ENCODE measurements at regions not wholly inside any gene's neighbourhood (a gene's known extent, or its start where the extent isn't known, plus 50 kb on each side); places are given as distances from the start of the nearest gene placed in this dataset.

GRCh38 chr3:166522017-166522416 lies 684.8 kb upstream of the BCHE start:
- no peak overlapping the region for H3K4me2 ChIP-seq (ENCODE audit: low read length)
- peaks cover 14% of the 10 kb centered on the region for H3K4me1 ChIP-seq (ENCODE audit: insufficient read depth, low read length)
- no TSS peak for BruUV-seq (replicated peaks)
- no peaks in the 10 kb centered on the region for H3K27me3 ChIP-seq (ENCODE audit: low read length)
- no peaks in the 10 kb centered on the region for H3K9me2 ChIP-seq (replicated peaks; ENCODE audit: low read length)
- no peaks in the 10 kb centered on the region for H3K36me3 ChIP-seq (ENCODE audit: low read depth, low read length)
- no peaks in the 10 kb centered on the region for H3F3A ChIP-seq (ENCODE audit: low read length, unreplicated experiment)
- no peaks in the 10 kb centered on the region for H3K9me3 ChIP-seq (ENCODE audit: low read length)
- H3K27ac ChIP-seq (ENCODE audit: low read length) = no peak overlapping the region
- ATAC-seq (no peak), DNase-seq (no peak)
- no peaks in the 10 kb centered on the region for H4K20me1 ChIP-seq (ENCODE audit: low read length)
- no peak overlapping the region for H3K9ac ChIP-seq (ENCODE audit: low read length)
- intact Hi-C loops (cut with micrococcal nuclease) = no loop called here
- no peak overlapping the region for H3K4me3 ChIP-seq (ENCODE audit: low read length)
- ChIA-PET CTCF (no interaction called here), POLR2A (ENCODE audit: unreplicated experiment) (no interaction called here)
- TF ChIP-seq CTCF (conservative IDR thresholded peaks at IDR 0.05; ENCODE audit: low read depth, low read length) (no peak), EZH2phosphoT487 (IDR thresholded peaks at IDR 0.05; ENCODE audit: borderline replicate concordance, low read length) (no peak), EZH2 (IDR thresholded peaks at IDR 0.05; ENCODE audit: low read length, unreplicated experiment) (no peak)
- no peaks in the 10 kb centered on the region for H3K79me2 ChIP-seq (ENCODE audit: low read length)
- no peak overlapping the region for H2AFZ ChIP-seq (ENCODE audit: low read length)

GRCh38 chr3:166519443-166519842 lies 682.2 kb upstream of the BCHE start:
- POLR2A ChIA-PET (ENCODE audit: unreplicated experiment) = no interaction called here
- no peak overlapping the region for H3K4me2 ChIP-seq (ENCODE audit: low read length)
- H3K4me3 ChIP-seq (ENCODE audit: low read length) = no peak overlapping the region
- H3K4me1 ChIP-seq (ENCODE audit: insufficient read depth, low read length) = no peaks in the 10 kb centered on the region
- H3K9me2 ChIP-seq (replicated peaks; ENCODE audit: low read length) = no peaks in the 10 kb centered on the region
- no peak for ATAC-seq
- no TSS peak for BruUV-seq (replicated peaks)
- DNase-seq = no peak
- H3K9ac ChIP-seq (ENCODE audit: low read length) = no peak overlapping the region
- no peak overlapping the region for H3K27ac ChIP-seq (ENCODE audit: low read length)
- H2AFZ ChIP-seq (ENCODE audit: low read length) = no peak overlapping the region
- TF ChIP-seq EZH2 (IDR thresholded peaks at IDR 0.05; ENCODE audit: low read length, unreplicated experiment) (no peak), CTCF (conservative IDR thresholded peaks at IDR 0.05; ENCODE audit: low read depth, low read length) (no peak), EZH2phosphoT487 (IDR thresholded peaks at IDR 0.05; ENCODE audit: borderline replicate concordance, low read length) (no peak)
- H3K9me3 ChIP-seq (ENCODE audit: low read length) = no peaks in the 10 kb centered on the region
- H3F3A ChIP-seq (ENCODE audit: low read length, unreplicated experiment) = no peaks in the 10 kb centered on the region
- no peaks in the 10 kb centered on the region for H3K79me2 ChIP-seq (ENCODE audit: low read length)
- CTCF ChIA-PET = no interaction called here
- H4K20me1 ChIP-seq (ENCODE audit: low read length) = no peaks in the 10 kb centered on the region
- intact Hi-C loops (cut with micrococcal nuclease) = no loop called here
- no peaks in the 10 kb centered on the region for H3K27me3 ChIP-seq (ENCODE audit: low read length)
- H3K36me3 ChIP-seq (ENCODE audit: low read depth, low read length) = no peaks in the 10 kb centered on the region

- intact Hi-C loops (cut with micrococcal nuclease) = no loop called here
- DNase-seq (no peak), ATAC-seq (no peak)
- H3K9ac ChIP-seq (ENCODE audit: low read length) = no peak overlapping the region
- H3K4me1 ChIP-seq (ENCODE audit: insufficient read depth, low read length) = no peaks in the 10 kb centered on the region
- H3K4me3 ChIP-seq (ENCODE audit: low read length) = no peak overlapping the region
- no peak for TF ChIP-seq CTCF (conservative IDR thresholded peaks at IDR 0.05; ENCODE audit: low read depth, low read length)
- TF ChIP-seq EZH2 (IDR thresholded peaks at IDR 0.05; ENCODE audit: low read length, unreplicated experiment) = no peak
- H3K9me3 ChIP-seq (ENCODE audit: low read length) = no peaks in the 10 kb centered on the region
- no peak overlapping the region for H2AFZ ChIP-seq (ENCODE audit: low read length)
- POLR2A ChIA-PET (ENCODE audit: unreplicated experiment) = no interaction called here
- H3K36me3 ChIP-seq (ENCODE audit: low read depth, low read length) = no peaks in the 10 kb centered on the region
- no peaks in the 10 kb centered on the region for H3F3A ChIP-seq (ENCODE audit: low read length, unreplicated experiment)
- H3K27ac ChIP-seq (ENCODE audit: low read length) = no peak overlapping the region
- H3K79me2 ChIP-seq (ENCODE audit: low read length) = no peaks in the 10 kb centered on the region
- no peaks in the 10 kb centered on the region for H3K9me2 ChIP-seq (replicated peaks; ENCODE audit: low read length)
- CTCF ChIA-PET = no interaction called here
- no TSS peak for BruUV-seq (replicated peaks)
- no peaks in the 10 kb centered on the region for H4K20me1 ChIP-seq (ENCODE audit: low read length)
- H3K27me3 ChIP-seq (ENCODE audit: low read length) = no peaks in the 10 kb centered on the region
- H3K4me2 ChIP-seq (ENCODE audit: low read length) = no peak overlapping the region
Observed at GRCh38 chr3:166518040-166518439, 680.8 kb upstream of the BCHE start.
